Body of pancreas (tissue), 4 donors: ENCODE measurements at regions not wholly inside any gene's neighbourhood (a gene's known extent, or its start where the extent isn't known, plus 50 kb on each side); places are given as distances from the start of the nearest gene placed in this dataset.

ENCODE experiments used
- ATAC-seq: fragments of 150-250 bp; one replicate; pipeline ENCODE4 v1.9.1; 2016
- DNase-seq, 4 donors: peaks; one replicate each; pipeline ENCODE4 v3.0.0-alpha.2; 2019
- H3K27ac ChIP-seq, 4 donors: fragments of 200-600 bp; sonication (generic); 1 replicate in 3 of 4; 2 replicates in 1 of 4; pipeline versions ENCODE4 v1.5.1 to v1.6.1; 2016 to 2019; ENCODE audit warnings: mild to moderate bottlenecking in 1 of 4, mixed read lengths in 1 of 4, moderate library complexity in 1 of 4
- H3K27me3 ChIP-seq, 2 donors: fragments of 200-600 bp; sonication (generic); one replicate each; pipeline ENCODE4 v1.6.0; 2016; ENCODE audit warnings: mild to moderate bottlenecking in 1 of 2
- H3K36me3 ChIP-seq, 2 donors: fragments of 200-600 bp; sonication (generic); replicated peaks in 1 of 2; 2 replicates each; pipeline ENCODE4 v1.5.1; 2016; ENCODE audit warnings: low read depth in 2 of 2; ENCODE audit not compliant: insufficient read depth in 1 of 2
- H3K4me1 ChIP-seq: fragments of 200-600 bp; sonication (generic); one replicate; pipeline ENCODE4 v1.6.0; 2016
- H3K4me3 ChIP-seq, 2 donors: fragments of 200-600 bp; sonication (generic); 1 replicate in 1 of 2; 2 replicates in 1 of 2; pipeline ENCODE4 v1.5.1; 2016 to 2019
- H3K9me3 ChIP-seq, 3 donors: fragments of 200-600 bp; sonication (generic); 1 replicate in 2 of 3; 2 replicates in 1 of 3; pipeline ENCODE4 v1.5.1; 2016
- POLR2A ChIP-seq, 3 donors: fragments of 450-650 bp; IDR thresholded peaks; one replicate each; pipeline ENCODE4 v1.6.1; 2016; ENCODE audit warnings: antibody characterized with exemption in 3 of 3, mild to moderate bottlenecking in 2 of 3
- WGBS, 2 donors: methylation state at CpG; one replicate each; pipeline ENCODE4 v1.1.5; 2017; 5-methylcytosine and 5-hydroxymethylcytosine counted together
- intact Hi-C: fragments of 100-400 bp; cut with DNase I; formaldehyde crosslinking; loops from one replicate; pipeline ENCODE4 v1.15.1; 2023
- TF ChIP-seq, protein P1 (sequence below), 7 experiments: fragments of 450-650 bp in 4 of 7; fragments of 200-600 bp in 3 of 7; sonication (generic) in 3 of 7; IDR thresholded peaks; one replicate each; pipeline ENCODE4 v1.5.1; 2016 to 2019; ENCODE audit warnings: antibody characterized with exemption in 7 of 7

DNA sequence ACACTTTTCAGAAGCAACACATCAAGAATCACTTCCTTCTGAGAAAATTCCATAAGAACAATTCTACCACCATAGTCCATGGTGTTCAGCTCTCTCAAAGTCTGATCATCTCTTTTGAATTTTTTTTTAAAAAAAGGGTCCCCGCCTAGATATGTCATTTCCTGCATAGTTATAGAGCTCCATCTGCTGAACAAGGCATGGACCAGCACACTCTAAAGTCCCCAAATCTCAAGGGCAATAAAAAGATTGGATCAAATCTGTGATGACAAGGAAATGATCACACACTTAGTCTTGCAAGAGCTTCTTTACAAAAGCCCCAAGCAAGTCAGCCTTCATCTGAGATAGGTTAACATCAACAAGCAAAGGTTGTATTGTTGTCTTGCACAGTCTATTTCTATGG is 100.7 kb upstream of the STMND1 start:
- no peaks in the 10 kb centered on the region for H3K9me3 ChIP-seq
- H3K27me3 ChIP-seq: no peaks in the 10 kb centered on the region
- TF ChIP-seq, protein P1, sequence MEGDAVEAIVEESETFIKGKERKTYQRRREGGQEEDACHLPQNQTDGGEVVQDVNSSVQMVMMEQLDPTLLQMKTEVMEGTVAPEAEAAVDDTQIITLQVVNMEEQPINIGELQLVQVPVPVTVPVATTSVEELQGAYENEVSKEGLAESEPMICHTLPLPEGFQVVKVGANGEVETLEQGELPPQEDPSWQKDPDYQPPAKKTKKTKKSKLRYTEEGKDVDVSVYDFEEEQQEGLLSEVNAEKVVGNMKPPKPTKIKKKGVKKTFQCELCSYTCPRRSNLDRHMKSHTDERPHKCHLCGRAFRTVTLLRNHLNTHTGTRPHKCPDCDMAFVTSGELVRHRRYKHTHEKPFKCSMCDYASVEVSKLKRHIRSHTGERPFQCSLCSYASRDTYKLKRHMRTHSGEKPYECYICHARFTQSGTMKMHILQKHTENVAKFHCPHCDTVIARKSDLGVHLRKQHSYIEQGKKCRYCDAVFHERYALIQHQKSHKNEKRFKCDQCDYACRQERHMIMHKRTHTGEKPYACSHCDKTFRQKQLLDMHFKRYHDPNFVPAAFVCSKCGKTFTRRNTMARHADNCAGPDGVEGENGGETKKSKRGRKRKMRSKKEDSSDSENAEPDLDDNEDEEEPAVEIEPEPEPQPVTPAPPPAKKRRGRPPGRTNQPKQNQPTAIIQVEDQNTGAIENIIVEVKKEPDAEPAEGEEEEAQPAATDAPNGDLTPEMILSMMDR (IDR thresholded peaks at IDR 0.05): no peak
- no peak for TF ChIP-seq POLR2A (IDR thresholded peaks at IDR 0.05)
- H3K4me3 ChIP-seq: no peak overlapping the region
- ATAC-seq (no peak), DNase-seq (no peak)
- intact Hi-C loops: no loop called here
- 82 to 93% methylated on average over 1 of the region's 1 CpG for WGBS, 2 donors
- no peak overlapping the region for H3K27ac ChIP-seq
- peaks cover 24% of the 10 kb centered on the region for H3K4me1 ChIP-seq
- no peaks in the 10 kb centered on the region for H3K36me3 ChIP-seq

DNA sequence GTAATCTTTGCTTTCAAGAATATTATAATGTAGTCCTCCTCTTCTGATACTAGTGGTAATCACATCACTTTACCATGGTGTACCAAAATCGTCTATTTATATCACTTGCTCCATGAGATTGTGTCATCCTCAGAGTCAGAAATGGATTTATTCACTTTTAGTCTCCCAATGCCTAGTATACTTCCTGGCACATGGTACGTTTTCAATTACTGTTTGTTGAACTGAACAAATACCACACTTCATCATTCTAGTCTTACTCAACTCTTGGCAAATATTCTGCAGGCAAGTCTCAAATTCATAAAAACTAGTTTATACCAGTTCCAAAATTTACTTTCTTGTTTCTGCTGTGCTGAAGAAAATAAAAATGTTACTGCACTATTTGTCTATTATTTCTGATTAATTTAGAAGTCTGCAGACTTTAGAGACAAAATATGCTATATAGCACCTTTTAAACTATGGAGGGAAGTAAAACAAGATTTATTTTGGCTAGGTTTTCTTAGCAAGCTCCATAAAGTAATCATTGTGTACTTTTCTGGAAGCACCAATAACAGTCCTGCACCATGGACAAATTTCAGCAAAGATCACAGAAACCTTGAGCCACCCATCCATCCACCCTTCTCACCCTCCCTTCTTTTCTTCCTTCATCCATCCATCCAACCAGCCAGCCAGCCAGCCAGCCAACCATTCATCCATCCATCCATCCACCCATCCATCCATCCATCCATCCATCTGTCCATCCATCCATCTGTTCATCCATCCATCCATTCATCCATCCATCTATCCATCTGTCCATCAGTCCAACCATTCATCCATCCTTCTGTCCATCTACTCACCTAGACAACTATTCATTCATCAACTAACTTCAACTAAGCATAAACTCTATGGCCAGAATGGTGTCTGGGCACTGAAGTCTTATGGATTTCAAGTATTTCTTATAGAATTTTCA is 102.1 kb upstream of the STMND1 start:
- H3K9me3 ChIP-seq: no peaks in the 10 kb centered on the region
- 7 to 13% methylated on average over 2 of the region's 2 CpGs for WGBS, 2 donors
- H3K27me3 ChIP-seq: no peaks in the 10 kb centered on the region
- DNase-seq (peak in 1 of 4 donors; percentile 18), ATAC-seq (peak; percentile 96)
- TF ChIP-seq, protein P1 (IDR thresholded peaks at IDR 0.05): no peak
- TF ChIP-seq POLR2A (IDR thresholded peaks at IDR 0.05): no peak
- peaks cover 24% of the 10 kb centered on the region for H3K4me1 ChIP-seq
- intact Hi-C loops: no loop called here
- H3K27ac ChIP-seq: peak overlapping the region in 2 of 4 donors; percentile 33 to 51
- H3K36me3 ChIP-seq: no peaks in the 10 kb centered on the region
- H3K4me3 ChIP-seq: no peak overlapping the region

DNA sequence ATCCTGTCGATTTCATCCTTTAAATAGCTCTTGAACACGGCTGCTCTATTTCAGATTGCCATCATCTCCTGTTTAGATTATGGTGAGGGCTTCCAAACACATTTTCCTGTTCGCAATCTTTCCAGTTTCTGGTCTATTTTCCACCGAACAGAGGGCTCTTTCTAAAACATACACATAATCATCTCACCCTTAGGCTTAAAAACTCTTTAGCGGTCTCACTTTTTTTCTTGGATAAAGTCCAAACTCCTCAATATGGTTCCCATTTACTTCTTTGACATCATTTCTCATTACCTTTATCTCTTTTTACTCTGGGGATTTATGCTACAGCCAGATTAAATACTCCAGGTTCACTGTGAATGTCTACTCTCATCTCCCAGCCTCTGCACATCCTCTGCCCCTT is 103.4 kb upstream of the STMND1 start:
- Histone ChIP-seq H3K4me1 (peaks cover 24% of the 10 kb centered on the region), H3K36me3 (no peaks in the 10 kb centered on the region), H3K9me3 (no peaks in the 10 kb centered on the region), H3K27ac (no peak overlapping the region), H3K27me3 (no peaks in the 10 kb centered on the region), H3K4me3 (no peak overlapping the region)
- DNase-seq (no peak), ATAC-seq (no peak)
- WGBS, 2 donors: 71 to 87% methylated on average over 5 of the region's 5 CpGs
- intact Hi-C loops: no loop called here
- no peak for TF ChIP-seq POLR2A (IDR thresholded peaks at IDR 0.05)
- TF ChIP-seq, protein P1 (IDR thresholded peaks at IDR 0.05): no peak

DNA sequence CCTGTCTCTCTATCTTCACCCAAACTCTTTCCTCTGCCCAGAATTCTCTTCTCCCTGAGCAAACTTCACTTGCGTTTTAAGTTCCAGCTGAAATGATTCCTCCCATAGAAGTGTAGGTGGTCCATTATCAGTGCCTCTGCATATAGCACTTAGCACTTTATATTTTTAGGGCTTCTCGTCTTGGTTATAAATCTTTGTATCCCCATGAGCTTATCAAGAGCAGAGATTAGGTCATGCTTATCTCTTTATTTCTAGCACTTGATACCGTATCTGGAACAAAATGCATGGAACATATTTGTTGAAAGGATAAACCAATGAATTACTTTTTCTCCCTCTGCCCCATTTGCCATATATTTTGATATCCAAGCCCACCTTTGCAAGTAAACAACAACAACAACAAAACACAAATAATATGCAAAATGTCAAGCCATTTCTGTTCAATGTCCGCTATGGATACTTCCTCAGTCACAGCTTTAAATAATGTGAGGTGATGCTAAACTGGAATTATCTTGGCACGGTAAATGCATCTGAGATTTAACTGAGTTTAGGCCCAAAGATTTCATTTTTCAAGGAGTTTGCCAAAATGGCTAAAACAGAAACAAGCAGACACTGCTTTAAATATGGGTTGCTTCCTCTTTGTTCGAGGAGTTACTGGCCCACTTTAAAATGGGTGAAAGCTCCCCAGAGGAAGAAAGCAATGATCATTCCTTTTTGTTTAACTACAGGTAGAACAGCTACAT is 106.2 kb upstream of the STMND1 start:
- 82 to 87% methylated on average over 6 of the region's 6 CpGs for WGBS, 2 donors
- Histone ChIP-seq H3K36me3 (no peaks in the 10 kb centered on the region), H3K9me3 (no peaks in the 10 kb centered on the region), H3K4me3 (no peak overlapping the region), H3K4me1 (peaks cover 13% of the 10 kb centered on the region), H3K27me3 (no peaks in the 10 kb centered on the region), H3K27ac (no peak overlapping the region)
- DNase-seq: no peak
- intact Hi-C loops: no loop called here
- no peak for ATAC-seq
- TF ChIP-seq, protein P1 (IDR thresholded peaks at IDR 0.05): no peak
- no peak for TF ChIP-seq POLR2A (IDR thresholded peaks at IDR 0.05)
